ENCODE measurements at regions not wholly inside any gene's neighbourhood (a gene's known extent, or its start where the extent isn't known, plus 50 kb on each side); places are given as distances from the start of the nearest gene placed in this dataset.

- in situ Hi-C loops (cut with HindIII; ENCODE audit: low pct_unique_long_range_greater_than_20kb, low sequenced_read_pairs) = no loop called here
- DNase-seq (ENCODE audit: low read depth) = no peak
These were observed 135.8 kb downstream of the EN1 start for GRCh38 chr2:118711603-118712002.

- no peak for DNase-seq (ENCODE audit: low read depth)
- in situ Hi-C loops (cut with HindIII; ENCODE audit: low pct_unique_long_range_greater_than_20kb, low sequenced_read_pairs) = no loop called here
These were observed 137.0 kb downstream of the EN1 start for GRCh38 chr2:118710481-118710880.

- no peak for DNase-seq (ENCODE audit: low read depth)
- in situ Hi-C loops (cut with HindIII; ENCODE audit: low pct_unique_long_range_greater_than_20kb, low sequenced_read_pairs) = no loop called here
These were observed 137.7 kb downstream of the EN1 start for GRCh38 chr2:118709786-118710185.

GRCh38 chr2:118706844-118707243 lies 140.6 kb downstream of the EN1 start:
- in situ Hi-C loops (cut with HindIII; ENCODE audit: low pct_unique_long_range_greater_than_20kb, low sequenced_read_pairs) = no loop called here
- DNase-seq (ENCODE audit: low read depth) = no peak

- in situ Hi-C loops (cut with HindIII; ENCODE audit: low pct_unique_long_range_greater_than_20kb, low sequenced_read_pairs) = no loop called here
These were observed 141.1 kb downstream of the EN1 start for GRCh38 chr2:118706371-118706770.

GRCh38 chr2:118705032-118705431 lies 142.4 kb downstream of the EN1 start:
- DNase-seq (ENCODE audit: low read depth) = no peak
- in situ Hi-C loops (cut with HindIII; ENCODE audit: low pct_unique_long_range_greater_than_20kb, low sequenced_read_pairs) = no loop called here

More at GRCh38 chr2:118706371-118706770, 141.1 kb downstream of the EN1 start:
- no peak for DNase-seq (ENCODE audit: low read depth)

GRCh38 chr2:118699447-118700175 lies 147.8 kb downstream of the EN1 start:
- DNase-seq (ENCODE audit: low read depth) = no peak
- in situ Hi-C loops (cut with HindIII; ENCODE audit: low pct_unique_long_range_greater_than_20kb, low sequenced_read_pairs) = no loop called here

- DNase-seq (ENCODE audit: low read depth) = no peak
- in situ Hi-C loops (cut with HindIII; ENCODE audit: low pct_unique_long_range_greater_than_20kb, low sequenced_read_pairs) = no loop called here
These were observed 148.9 kb downstream of the EN1 start for GRCh38 chr2:118698564-118698963.

- in situ Hi-C loops (cut with HindIII; ENCODE audit: low pct_unique_long_range_greater_than_20kb, low sequenced_read_pairs) = no loop called here
- DNase-seq (ENCODE audit: low read depth) = peak; percentile 12
These were observed 149.7 kb downstream of the EN1 start for GRCh38 chr2:118697781-118698180.

- in situ Hi-C loops (cut with HindIII; ENCODE audit: low pct_unique_long_range_greater_than_20kb, low sequenced_read_pairs) = no loop called here
- no peak for DNase-seq (ENCODE audit: low read depth)
These were observed 150.5 kb downstream of the EN1 start for GRCh38 chr2:118696786-118697465.

GRCh38 chr2:118693287-118693822 lies 154.1 kb downstream of the EN1 start:
- in situ Hi-C loops (cut with HindIII; ENCODE audit: low pct_unique_long_range_greater_than_20kb, low sequenced_read_pairs) = no loop called here
- no peak for DNase-seq (ENCODE audit: low read depth)

- in situ Hi-C loops (cut with HindIII; ENCODE audit: low pct_unique_long_range_greater_than_20kb, low sequenced_read_pairs) = no loop called here
- DNase-seq (ENCODE audit: low read depth) = no peak
These were observed 157.6 kb downstream of the EN1 start for GRCh38 chr2:118689874-118690273.

GRCh38 chr2:118689456-118689855 lies 158.0 kb downstream of the EN1 start:
- DNase-seq (ENCODE audit: low read depth) = no peak
- in situ Hi-C loops (cut with HindIII; ENCODE audit: low pct_unique_long_range_greater_than_20kb, low sequenced_read_pairs) = no loop called here

GRCh38 chr2:118689033-118689432 lies 158.4 kb downstream of the EN1 start:
- no peak for DNase-seq (ENCODE audit: low read depth)
- in situ Hi-C loops (cut with HindIII; ENCODE audit: low pct_unique_long_range_greater_than_20kb, low sequenced_read_pairs) = no loop called here

- DNase-seq (ENCODE audit: low read depth) = no peak
- in situ Hi-C loops (cut with HindIII; ENCODE audit: low pct_unique_long_range_greater_than_20kb, low sequenced_read_pairs) = no loop called here
These were observed 159.8 kb downstream of the EN1 start for GRCh38 chr2:118687698-118688097.

- no peak for DNase-seq (ENCODE audit: low read depth)
- in situ Hi-C loops (cut with HindIII; ENCODE audit: low pct_unique_long_range_greater_than_20kb, low sequenced_read_pairs) = no loop called here
These were observed 160.3 kb downstream of the EN1 start for GRCh38 chr2:118687192-118687591.

GRCh38 chr2:118686346-118686745 lies 161.1 kb downstream of the EN1 start:
- in situ Hi-C loops (cut with HindIII; ENCODE audit: low pct_unique_long_range_greater_than_20kb, low sequenced_read_pairs) = no loop called here
- DNase-seq (ENCODE audit: low read depth) = peak; percentile 7

GRCh38 chr2:118683460-118683859 lies 164.0 kb downstream of the EN1 start:
- DNase-seq (ENCODE audit: low read depth) = no peak
- in situ Hi-C loops (cut with HindIII; ENCODE audit: low pct_unique_long_range_greater_than_20kb, low sequenced_read_pairs) = no loop called here

GRCh38 chr2:118678985-118679384 lies 168.5 kb downstream of the EN1 start:
- DNase-seq (ENCODE audit: low read depth) = no peak
- in situ Hi-C loops (cut with HindIII; ENCODE audit: low pct_unique_long_range_greater_than_20kb, low sequenced_read_pairs) = no loop called here

GRCh38 chr2:118677546-118677945 lies 169.9 kb downstream of the EN1 start:
- no peak for DNase-seq (ENCODE audit: low read depth)
- in situ Hi-C loops (cut with HindIII; ENCODE audit: low pct_unique_long_range_greater_than_20kb, low sequenced_read_pairs) = no loop called here
